HG02981 (cell line): ENCODE measurements at regions not wholly inside any gene's neighbourhood (a gene's known extent, or its start where the extent isn't known, plus 50 kb on each side); places are given as distances from the start of the nearest gene placed in this dataset.
"Not testable (repeated sequence)": the region's sequence is repeated elsewhere in the genome, so short reads cannot be mapped to it uniquely, and the experiment has no call there.

Experiments
- ATAC-seq: cut with Tn5 transposase; IDR thresholded peaks from one replicate; pipeline ENCODE4 v1.9.1; 2021; ENCODE audit warnings: mild to moderate bottlenecking, moderate library complexity; ENCODE audit not compliant: unreplicated experiment

GRCh38 chr5:152118676-152119470 lies 194.2 kb upstream of the GLRA1 start:
- no peak for ATAC-seq

GRCh38 chr5:152116934-152117333 lies 192.3 kb upstream of the GLRA1 start:
- no peak for ATAC-seq

DNA sequence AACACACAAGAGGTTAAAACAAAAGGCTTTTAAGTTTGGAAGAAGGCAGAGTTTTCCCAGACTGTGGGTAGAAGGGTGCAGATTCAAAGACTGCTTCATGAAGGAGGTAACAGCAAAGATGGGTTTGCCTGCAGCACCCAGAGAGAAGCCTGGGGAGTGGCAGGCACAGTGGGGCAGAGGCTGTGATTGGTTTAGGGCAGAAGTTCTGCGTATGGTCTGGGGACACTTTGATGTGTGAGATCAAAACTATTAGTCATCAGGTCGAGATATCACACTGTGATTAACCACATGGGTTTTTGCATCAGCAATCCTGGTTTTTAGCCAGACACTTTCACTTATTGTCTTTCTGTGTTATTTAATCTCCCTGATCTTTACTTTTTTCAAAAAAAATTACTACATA lies 188.8 kb upstream of the GLRA1 start:
- ATAC-seq = no peak

- ATAC-seq = no peak
These were observed 182.6 kb upstream of the GLRA1 start for GRCh38 chr5:152107220-152107619.

GRCh38 chr5:152106571-152106970 lies 181.9 kb upstream of the GLRA1 start:
- no peak for ATAC-seq

DNA sequence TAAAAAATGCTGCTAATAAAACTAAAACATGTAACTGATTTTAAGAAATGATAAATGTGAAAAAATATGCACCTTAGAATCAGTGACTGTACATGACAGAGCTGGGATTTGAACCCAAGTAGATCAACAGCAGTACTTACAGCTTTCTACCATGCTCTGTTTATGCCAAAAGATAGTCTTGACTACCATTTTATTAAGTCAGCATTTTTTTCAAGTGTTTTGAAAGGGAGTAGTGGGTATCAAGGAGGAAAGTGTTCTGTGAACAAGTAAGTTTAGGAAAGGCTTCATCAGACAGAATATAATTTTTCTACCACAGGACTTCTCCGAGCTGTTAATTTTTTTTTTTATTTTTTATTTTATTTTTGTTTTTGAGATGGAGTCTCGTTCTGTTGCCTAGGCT lies 180.4 kb upstream of the GLRA1 start:
- ATAC-seq = no peak

DNA sequence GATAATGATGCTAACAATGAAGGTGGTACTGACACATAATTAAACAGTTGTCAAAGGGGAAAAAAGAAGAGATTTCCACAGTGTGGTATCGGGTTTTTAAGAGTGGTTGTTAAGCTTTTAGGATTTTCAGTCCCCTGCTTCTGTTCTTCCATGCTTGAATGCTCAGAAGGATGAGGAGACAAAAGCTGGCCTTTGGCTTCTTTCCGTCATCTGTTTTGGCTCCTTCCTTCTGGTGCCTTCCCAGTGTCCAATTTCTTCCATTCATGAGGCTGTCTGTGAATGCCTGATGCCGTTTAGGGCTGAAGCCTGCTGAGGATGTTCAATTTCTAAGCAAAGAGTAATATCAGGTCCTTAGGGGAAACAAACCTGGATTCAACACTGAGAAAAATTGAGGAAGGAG lies 179.6 kb upstream of the GLRA1 start:
- ATAC-seq = no peak

- ATAC-seq = not testable (repeated sequence)
These were observed 178.3 kb upstream of the GLRA1 start for GRCh38 chr5:152102908-152103307.

DNA sequence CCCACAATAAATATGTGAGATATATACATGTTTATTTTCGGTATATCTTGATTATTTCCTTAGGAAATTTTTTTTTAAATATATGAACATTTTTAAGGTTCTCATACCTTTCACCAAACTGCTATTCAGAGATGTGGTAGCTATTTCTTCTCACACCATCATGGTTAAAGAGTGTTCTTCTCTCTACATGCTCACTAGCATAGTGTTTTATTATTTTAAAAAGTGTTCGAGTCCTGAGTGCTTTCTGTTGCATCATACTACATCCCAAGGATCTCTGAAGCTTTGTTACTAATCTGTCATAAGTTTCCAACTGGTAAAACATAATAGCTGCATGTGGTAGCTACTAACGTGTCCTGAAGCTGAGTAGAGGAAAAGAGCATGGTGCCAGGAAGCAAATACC lies 177.4 kb upstream of the GLRA1 start:
- ATAC-seq = no peak

GRCh38 chr5:152100462-152100861 lies 175.8 kb upstream of the GLRA1 start:
- ATAC-seq = no peak

DNA sequence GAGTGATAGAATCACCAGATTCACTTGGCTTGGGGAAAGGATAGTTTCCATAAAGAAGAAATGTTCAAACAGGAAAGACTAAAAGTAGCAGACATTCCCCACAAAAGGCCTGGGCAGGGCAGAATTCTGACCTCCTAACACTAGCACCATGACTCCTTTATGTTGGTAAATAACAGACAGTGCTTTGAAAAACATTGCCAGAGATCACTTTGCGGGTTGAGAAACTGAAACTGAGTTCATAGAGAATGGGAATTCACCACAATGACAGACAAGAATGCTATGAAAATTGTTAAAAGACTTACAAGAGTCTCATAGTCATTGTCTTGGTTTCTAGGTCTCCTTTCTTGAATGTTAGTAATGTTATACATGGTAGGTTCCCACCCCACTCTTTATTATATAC lies 172.5 kb upstream of the GLRA1 start:
- peak; percentile 41 for ATAC-seq

DNA sequence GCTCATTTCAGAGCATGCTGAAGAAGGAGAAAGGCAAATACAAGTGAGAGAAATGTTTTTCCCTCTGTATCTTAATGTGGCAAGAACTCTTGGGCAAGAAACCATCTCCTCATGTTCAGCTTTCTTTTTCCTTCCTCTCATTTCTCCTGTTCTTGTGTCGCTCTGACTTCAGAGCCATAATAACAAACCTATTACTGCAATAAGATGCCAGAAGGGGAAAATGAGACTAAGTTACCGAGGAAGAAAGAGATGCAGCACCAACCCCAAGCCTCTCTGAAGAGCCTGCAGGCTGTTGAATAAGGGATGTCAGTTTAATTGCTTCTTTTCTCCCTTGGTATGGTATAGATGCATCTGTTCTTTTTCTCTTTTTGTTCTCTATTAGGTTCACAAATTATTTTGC lies 170.1 kb upstream of the GLRA1 start:
- no peak for ATAC-seq

- no peak for ATAC-seq
These were observed 169.4 kb upstream of the GLRA1 start for GRCh38 chr5:152094060-152094459.

GRCh38 chr5:152092580-152092979 lies 167.9 kb upstream of the GLRA1 start:
- ATAC-seq = no peak

- ATAC-seq = no peak
These were observed 165.0 kb upstream of the GLRA1 start for GRCh38 chr5:152089644-152090043.

DNA sequence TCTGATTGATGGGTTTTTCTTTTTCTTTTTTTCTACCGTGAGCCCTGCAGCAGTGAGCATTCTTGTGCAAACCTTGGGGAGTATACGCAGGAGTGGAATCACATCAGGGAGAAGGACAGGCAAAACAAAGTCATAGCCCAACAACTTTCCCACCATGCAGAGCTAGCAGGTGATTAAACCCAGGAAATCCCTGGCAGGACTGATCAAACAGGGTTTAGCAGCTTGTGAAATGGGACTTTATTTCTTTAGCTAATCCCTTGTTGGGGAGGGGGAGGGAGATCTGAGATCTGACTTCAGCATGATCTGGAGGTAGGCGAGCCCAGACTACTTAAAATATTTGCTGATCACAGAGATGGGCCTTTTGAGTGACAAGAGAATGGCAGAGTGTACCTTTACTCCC lies 162.0 kb upstream of the GLRA1 start:
- no peak for ATAC-seq

GRCh38 chr5:152084476-152084875 lies 159.8 kb upstream of the GLRA1 start:
- no peak for ATAC-seq

DNA sequence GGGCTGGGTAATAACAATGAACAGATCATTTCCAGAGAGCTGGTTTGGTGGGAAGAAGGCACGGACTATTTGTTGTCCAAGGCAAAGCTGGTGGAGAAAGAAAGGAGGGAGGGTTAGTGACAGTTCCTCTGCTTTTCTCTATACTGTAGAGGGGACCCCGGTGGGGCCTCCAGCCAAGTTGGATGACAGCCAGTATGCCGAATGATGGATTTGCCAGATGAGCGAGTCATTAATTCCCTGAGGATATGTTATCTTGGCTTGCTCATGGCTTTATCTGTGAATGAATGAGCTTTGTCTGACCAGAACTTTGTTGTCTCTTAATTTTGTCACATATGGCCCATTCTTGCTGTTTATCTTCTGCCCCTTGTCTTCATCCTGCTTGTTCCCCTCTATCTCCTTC lies 158.6 kb upstream of the GLRA1 start:
- no peak for ATAC-seq

- ATAC-seq = no peak
These were observed 147.4 kb upstream of the GLRA1 start for GRCh38 chr5:152072091-152072490.

DNA sequence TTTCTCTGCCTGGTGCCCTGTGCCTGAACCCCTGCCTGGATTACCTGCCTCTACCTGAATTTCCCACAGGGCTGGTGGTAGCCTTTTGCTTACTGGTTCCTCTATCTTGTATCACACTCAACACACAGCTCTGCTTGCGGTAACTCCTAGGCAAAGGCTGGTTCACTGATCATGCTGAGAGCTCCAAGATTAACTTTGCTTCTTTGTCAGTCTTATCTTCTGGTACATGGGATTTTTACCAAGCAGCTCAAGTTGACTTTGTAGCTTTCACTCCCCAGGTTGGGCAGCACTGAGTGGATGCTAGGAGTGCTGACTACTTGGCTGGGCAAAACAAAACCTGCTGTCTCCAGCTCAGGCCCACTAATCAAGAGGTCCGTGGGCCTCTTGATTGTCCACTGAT lies 145.9 kb upstream of the GLRA1 start:
- ATAC-seq = no peak

DNA sequence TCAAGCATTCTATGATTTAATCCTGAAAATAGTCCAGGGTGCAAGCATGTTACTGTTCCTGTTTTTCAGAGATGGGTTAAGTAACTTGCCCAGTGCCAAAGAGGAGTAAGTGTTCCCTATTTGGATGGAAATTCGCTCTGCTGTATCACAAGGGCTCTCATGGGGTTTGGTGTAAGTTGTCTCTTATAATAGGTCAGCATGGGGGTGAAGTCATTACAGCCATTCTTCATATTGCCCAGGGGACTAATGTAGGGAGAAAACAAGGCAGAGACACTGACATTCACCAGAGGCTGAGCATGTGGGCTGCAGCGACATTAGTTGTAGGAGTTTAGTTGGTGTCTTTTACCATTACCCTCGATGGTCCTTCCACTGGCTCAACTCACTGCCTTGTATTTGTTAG lies 142.1 kb upstream of the GLRA1 start:
- no peak for ATAC-seq

- no peak for ATAC-seq
These were observed 138.4 kb upstream of the GLRA1 start for GRCh38 chr5:152063004-152063403.

GRCh38 chr5:152061095-152061494 lies 136.4 kb upstream of the GLRA1 start:
- no peak for ATAC-seq
